Nucleus accumbens (tissue), 56 donors: ENCODE measurements at regions not wholly inside any gene's neighbourhood (a gene's known extent, or its start where the extent isn't known, plus 50 kb on each side); places are given as distances from the start of the nearest gene placed in this dataset.

Experiments used
- DNase-seq, 56 donors: peaks; one replicate each; lab custom pipeline; 2025; lab: John Stamatoyannopoulos, UW

GRCh38 chr17:53891726-53892125 is 69.0 kb downstream of the KIF2B start:
- DNase-seq, result no peak

DNA sequence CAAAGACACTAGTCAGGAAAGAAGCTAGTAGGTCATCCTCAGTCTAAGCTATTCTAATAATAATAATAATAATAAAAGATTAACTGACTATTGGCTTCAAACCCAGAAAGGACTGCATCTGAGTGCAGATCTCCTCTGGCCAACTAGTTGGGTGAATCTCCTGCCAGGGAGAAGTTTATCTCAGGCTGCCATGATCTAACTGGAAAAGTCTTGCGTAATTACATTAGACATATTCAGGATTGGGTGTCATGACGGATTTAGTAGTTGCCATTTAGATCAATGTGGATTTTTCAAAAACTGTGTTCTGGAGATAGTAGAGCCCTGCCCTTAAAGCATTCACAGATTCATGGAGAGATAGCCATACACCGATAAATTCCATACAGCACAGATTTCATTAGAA is 69.5 kb downstream of the KIF2B start:
- no peak for DNase-seq

DNA sequence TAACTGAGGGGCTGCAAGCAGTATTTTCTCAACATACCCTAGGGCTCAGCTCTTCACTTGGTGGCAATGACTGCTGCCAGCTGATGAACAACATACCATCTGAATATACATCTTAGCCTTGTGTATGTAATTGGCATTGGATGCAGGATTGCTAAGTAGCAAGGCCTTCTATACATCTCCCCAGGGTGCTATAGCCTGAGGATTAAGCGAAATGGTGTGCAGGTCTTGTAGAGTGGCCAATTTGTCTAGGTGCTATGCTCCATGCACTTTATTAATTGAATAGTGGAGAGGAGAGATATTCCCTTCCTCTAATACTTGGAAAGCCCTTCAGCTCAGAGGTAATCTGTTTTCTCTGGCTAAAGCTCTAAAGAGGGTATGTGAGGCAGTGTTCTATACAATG is 71.9 kb downstream of the KIF2B start:
- DNase-seq, result no peak

- DNase-seq, result no peak
Measured at GRCh38 chr17:53896047-53896446, 73.3 kb downstream of the KIF2B start.

DNA sequence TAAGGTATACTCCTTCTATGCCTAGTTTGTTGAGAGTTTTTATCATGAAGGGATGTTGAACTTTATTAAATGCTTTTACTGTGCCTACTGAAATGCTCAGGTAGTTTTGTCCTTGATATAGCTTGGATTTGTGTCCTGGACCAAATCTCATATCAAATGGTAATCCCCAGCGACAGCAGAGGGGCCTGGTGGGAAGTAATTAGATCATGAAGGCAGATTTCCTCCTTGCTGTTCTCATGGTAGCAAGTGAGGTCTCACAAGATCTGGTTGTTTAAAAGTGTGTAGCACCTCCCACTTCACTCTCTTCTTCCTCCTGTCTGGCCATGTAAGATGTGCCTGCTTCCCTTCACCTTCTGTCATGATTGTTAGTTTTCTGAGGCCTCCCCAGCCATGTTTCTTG is 78.2 kb downstream of the KIF2B start:
- DNase-seq, result no peak

DNA sequence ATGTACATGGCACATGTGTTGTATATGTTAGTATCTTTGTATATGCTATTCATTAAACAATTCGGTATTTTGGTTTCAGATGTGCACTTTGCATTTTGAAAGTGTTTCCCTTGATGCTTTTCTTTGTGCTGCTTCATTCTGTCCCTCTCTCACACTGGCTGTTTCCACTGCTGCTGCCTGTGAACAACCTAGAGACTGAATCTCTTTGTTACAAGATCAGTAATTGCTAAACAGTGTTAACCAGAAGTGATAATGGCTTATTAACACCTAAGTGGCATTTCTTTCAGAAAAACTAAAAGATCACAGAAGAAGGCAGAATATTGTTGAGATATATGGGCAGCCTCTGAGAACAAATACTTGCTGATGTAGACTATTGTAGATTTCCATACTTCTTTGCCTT is 84.7 kb downstream of the KIF2B start:
- no peak for DNase-seq

DNA sequence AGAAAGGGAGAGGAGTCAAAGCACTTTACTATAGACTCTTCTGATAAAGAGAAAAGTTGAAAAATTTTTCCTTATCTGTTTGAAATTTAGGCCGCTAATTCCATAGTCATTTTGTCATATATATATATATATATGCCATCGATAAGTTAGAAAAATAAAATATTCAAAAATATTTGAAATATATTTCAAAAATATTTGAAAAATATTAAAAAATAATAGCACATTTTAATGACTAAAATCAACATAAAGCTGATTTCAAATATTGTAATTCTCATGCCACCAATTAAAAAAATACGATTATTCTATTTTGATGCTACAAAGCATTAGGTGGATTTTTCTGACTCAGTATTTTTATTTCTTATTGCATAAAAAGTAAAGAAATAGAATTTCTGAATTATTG is 87.1 kb downstream of the KIF2B start:
- DNase-seq, result no peak

- DNase-seq, result no peak
Measured at GRCh38 chr17:53912117-53912516, 89.4 kb downstream of the KIF2B start.

DNA sequence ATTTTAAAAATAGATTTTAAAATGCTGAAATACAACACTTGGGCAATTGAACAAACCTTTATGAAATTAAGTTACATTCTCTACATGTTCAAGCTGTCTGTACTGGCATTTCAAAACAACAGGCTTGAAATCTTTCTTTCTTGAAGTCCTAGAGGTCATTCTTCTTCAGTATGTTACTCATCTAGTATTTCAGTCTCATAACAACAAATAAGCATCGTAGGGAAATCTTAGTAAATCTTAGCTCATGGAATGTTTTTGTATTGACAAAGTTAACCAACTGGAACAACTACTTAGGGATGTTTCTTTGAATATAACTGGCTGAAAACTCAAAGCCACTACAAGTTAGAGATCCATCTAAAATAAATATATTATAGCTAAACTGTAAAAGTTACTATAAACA is 96.6 kb downstream of the KIF2B start:
- no peak for DNase-seq

- DNase-seq, result no peak
Measured at GRCh38 chr17:53924530-53925455, 102.1 kb downstream of the KIF2B start.

DNA sequence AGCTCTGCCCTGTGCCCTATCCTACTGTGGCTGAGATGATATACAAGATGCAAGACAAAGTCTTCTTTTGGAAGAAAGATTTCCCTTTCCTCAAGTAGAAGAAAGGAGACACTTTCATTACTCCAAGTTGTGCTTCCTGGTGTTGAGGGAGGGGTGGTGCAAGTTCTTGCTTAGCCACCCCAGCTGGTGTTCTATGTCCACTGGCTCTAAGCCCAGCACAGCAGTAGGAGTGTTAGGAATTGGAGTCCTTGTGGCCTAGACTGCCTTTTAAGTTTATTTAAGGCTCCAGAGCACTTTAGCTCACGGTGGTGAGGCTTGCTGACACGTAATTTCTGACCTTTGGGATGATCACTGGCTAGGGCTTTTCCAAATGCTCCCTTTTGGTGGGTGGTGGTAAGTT is 109.7 kb downstream of the KIF2B start:
- no peak for DNase-seq

- DNase-seq, result no peak
Measured at GRCh38 chr17:53934931-53935330, 112.2 kb downstream of the KIF2B start.

DNA sequence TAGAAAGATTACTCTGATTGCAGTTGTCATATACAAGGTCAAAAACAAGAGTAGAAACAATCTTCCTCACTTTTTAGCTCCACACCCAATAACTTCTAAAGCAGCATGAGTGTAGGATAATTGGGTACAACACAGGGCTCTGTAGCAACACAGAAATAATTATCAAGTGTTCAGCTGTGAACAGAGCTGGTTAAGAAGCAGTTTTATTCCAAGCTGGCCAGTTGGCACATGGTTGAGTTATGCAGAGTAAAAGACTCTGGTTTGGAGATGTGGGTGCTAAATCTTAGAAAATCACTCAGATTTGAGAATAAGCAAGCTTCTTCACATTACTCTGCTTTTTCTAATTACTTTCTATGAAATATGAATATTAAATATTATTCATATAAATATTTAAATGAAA is 118.5 kb downstream of the KIF2B start:
- DNase-seq, result no peak

GRCh38 chr17:53942436-53942835 is 119.7 kb downstream of the KIF2B start:
- no peak for DNase-seq

- no peak for DNase-seq
Measured at GRCh38 chr17:53942898-53943297, 120.2 kb downstream of the KIF2B start.

- no peak for DNase-seq
Measured at GRCh38 chr17:53948323-53948722, 125.6 kb downstream of the KIF2B start.

DNA sequence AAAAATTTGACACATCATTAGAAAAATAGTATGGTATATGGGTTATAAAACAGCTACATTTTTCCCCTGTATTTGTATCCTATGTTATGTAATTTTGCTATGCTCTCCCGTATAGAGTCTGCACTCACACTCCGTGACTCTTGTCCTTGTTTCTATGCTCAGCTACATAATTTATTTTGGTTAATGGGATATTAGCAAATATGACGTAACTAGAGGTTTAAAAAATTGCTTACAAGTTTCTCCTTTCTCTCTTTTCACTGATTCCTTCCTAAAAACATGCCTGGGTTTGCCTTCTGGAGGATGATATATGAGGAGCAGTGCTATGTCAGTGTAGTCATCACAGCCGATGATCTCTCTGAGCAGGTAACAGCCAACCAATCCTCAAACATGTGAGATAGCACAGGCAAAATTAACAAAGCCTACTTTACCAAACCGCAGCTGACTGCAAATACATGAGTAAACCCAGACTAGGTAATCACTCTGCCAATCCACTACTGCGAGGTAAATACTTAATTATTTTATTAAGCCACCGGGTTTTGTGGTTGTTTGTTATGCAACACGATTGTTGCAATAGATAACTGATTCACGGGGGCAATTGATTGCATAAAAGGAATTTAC is 126.9 kb downstream of the KIF2B start:
- no peak for DNase-seq

GRCh38 chr17:53950207-53950857 is 127.6 kb downstream of the KIF2B start:
- no peak for DNase-seq

DNA sequence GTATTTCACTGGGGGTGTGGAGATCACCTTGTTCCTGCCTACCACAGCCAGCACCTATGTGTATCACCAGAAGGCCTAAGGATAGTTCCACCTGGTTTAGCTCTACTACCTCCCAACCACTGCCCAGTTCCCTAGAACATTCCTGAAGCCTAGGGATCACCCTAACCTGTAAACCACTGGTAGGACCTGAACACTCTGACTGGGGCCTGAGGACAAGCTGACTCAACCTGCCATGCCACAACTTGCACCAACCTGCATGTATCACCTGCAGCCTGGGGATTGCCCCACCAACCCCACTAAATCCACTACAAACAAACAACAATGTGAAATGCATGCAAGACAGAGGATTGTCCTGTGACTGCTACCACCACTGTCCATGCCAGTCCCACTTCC is 128.1 kb downstream of the KIF2B start:
- DNase-seq, result no peak

GRCh38 chr17:53971361-53971760 is 148.6 kb downstream of the KIF2B start:
- no peak for DNase-seq

- DNase-seq, result no peak
Measured at GRCh38 chr17:53979991-53980390, 157.3 kb downstream of the KIF2B start.

DNA sequence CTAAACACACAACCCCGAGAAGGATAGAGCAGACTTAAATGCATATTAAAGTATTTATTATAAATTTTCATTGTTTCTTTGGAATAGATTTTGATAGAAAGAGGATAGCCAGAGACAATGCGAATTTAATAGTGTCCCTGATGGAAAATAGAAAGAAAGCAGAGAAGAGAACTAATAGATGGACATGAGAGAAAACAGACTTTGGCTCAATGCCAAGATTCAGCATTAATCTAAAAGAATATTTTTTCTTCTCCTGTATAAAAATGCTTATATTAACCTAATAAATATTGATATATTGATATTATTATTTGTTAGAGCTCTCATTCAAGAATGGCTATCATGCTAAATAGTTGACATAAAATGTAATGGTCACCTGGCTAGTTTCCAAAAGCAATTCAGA is 173.4 kb downstream of the KIF2B start:
- no peak for DNase-seq
